H9 (cell line): ENCODE measurements at regions not wholly inside any gene's neighbourhood (a gene's known extent, or its start where the extent isn't known, plus 50 kb on each side); places are given as distances from the start of the nearest gene placed in this dataset.

Experiments used
- DNase-seq: peaks from one replicate; pipeline ENCODE4 v3.0.0-alpha.2; 2017
- H2AFZ ChIP-seq: one replicate; pipeline ENCODE4 v1.6.1; 2013; ENCODE audit warnings: mild to moderate bottlenecking, low read length, control low read depth, moderate library complexity
- H2AK5ac ChIP-seq: 2 replicates; pipeline ENCODE4 v1.6.1; 2013; ENCODE audit warnings: low read length, control low read depth, mixed read lengths; ENCODE audit not compliant: insufficient read length
- H2BK120ac ChIP-seq: one replicate; pipeline ENCODE4 v1.6.1; 2013; ENCODE audit warnings: low read depth, mild to moderate bottlenecking, low read length, control low read depth, inconsistent platforms; ENCODE audit not compliant: poor library complexity, severe bottlenecking
- H2BK12ac ChIP-seq: 2 replicates; pipeline ENCODE4 v1.6.1; 2013; ENCODE audit warnings: low read length, control low read depth, mixed read lengths, low read depth; ENCODE audit not compliant: insufficient read length
- H2BK15ac ChIP-seq: 2 replicates; pipeline ENCODE4 v1.6.1; 2013; ENCODE audit warnings: low read depth, low read length, control low read depth
- H2BK20ac ChIP-seq: one replicate; pipeline ENCODE4 v1.6.1; 2013; ENCODE audit warnings: low read depth, mild to moderate bottlenecking, low read length, control low read depth, inconsistent platforms; ENCODE audit not compliant: poor library complexity, severe bottlenecking
- H2BK5ac ChIP-seq: 2 replicates; pipeline ENCODE4 v1.6.1; 2013; ENCODE audit warnings: low read length, control low read depth, mixed read lengths; ENCODE audit not compliant: insufficient read length
- H3K14ac ChIP-seq: 2 replicates; pipeline ENCODE4 v1.6.1; 2013; ENCODE audit warnings: low read length, control low read depth; ENCODE audit not compliant: insufficient read depth
- H3K18ac ChIP-seq: 2 replicates; pipeline ENCODE4 v1.6.1; 2013; ENCODE audit warnings: low read depth, mild to moderate bottlenecking, mixed read lengths, low read length, control low read depth; ENCODE audit not compliant: insufficient read length
- H3K23ac ChIP-seq: 2 replicates; pipeline ENCODE4 v1.6.1; 2013; ENCODE audit warnings: low read length, control low read depth, mixed read lengths, low read depth; ENCODE audit not compliant: insufficient read length
- H3K23me2 ChIP-seq: 2 replicates; pipeline ENCODE4 v1.6.1; 2013; ENCODE audit warnings: low read depth, mild to moderate bottlenecking, mixed read lengths, low read length, control low read depth; ENCODE audit not compliant: insufficient read length, poor library complexity, severe bottlenecking
- H3K27ac ChIP-seq: 2 replicates; pipeline ENCODE4 v1.5.1; 2013; ENCODE audit warnings: low read length, control low read depth, mixed read lengths, low read depth; ENCODE audit not compliant: insufficient read length
- H3K27me3 ChIP-seq: 2 replicates; pipeline ENCODE4 v1.6.1; 2013; ENCODE audit warnings: low read length, control low read depth, inconsistent platforms; ENCODE audit not compliant: insufficient read depth
- H3K4ac ChIP-seq: 2 replicates; pipeline ENCODE4 v1.6.1; 2013; ENCODE audit warnings: low read depth, mild to moderate bottlenecking, control low read depth, inconsistent platforms, low read length, moderate library complexity
- H3K4me1 ChIP-seq: 2 replicates; pipeline ENCODE4 v1.6.1; 2013; ENCODE audit warnings: low read length, control low read depth, inconsistent platforms; ENCODE audit not compliant: insufficient read depth
- H3K4me2 ChIP-seq: 2 replicates; pipeline ENCODE4 v1.6.1; 2013; ENCODE audit warnings: low read length, control low read depth, mixed read lengths; ENCODE audit not compliant: insufficient read length, insufficient read depth
- H3K56ac ChIP-seq: 2 replicates; pipeline ENCODE4 v1.6.1; 2013; ENCODE audit warnings: low read depth, mild to moderate bottlenecking, mixed read lengths, low read length, control low read depth; ENCODE audit not compliant: insufficient read length
- H3K79me1 ChIP-seq: 2 replicates; pipeline ENCODE4 v1.6.1; 2013; ENCODE audit warnings: low read depth, mild to moderate bottlenecking, moderate library complexity, low read length, control low read depth, inconsistent platforms; ENCODE audit not compliant: insufficient read depth, poor library complexity, severe bottlenecking
- H3K79me2 ChIP-seq: 2 replicates; pipeline ENCODE4 v1.6.1; 2013; ENCODE audit warnings: low read length, control low read depth, inconsistent platforms; ENCODE audit not compliant: insufficient read depth
- H3K9ac ChIP-seq: 2 replicates; pipeline ENCODE4 v1.6.1; 2013; ENCODE audit warnings: low read length, control low read depth, mixed read lengths; ENCODE audit not compliant: insufficient read length; ENCODE audit errors: extremely low read depth
- H3K9me3 ChIP-seq: one replicate; pipeline ENCODE4 v1.6.1; 2013; ENCODE audit warnings: low read depth, low read length, inconsistent platforms; ENCODE audit not compliant: control insufficient read depth
- H3T11ph ChIP-seq: one replicate; pipeline ENCODE4 v1.6.1; 2013; ENCODE audit warnings: mild to moderate bottlenecking, low read length, control low read depth, inconsistent platforms
- H4K20me1 ChIP-seq: one replicate; pipeline ENCODE4 v1.6.1; 2013; ENCODE audit not compliant: control insufficient read depth, insufficient read length, insufficient read depth
- H4K5ac ChIP-seq: 2 replicates; pipeline ENCODE4 v1.6.1; 2013; ENCODE audit warnings: low read depth, mild to moderate bottlenecking, mixed read lengths, low read length, control low read depth; ENCODE audit not compliant: insufficient read length
- H4K8ac ChIP-seq: replicated peaks from 2 replicates; pipeline ENCODE4 v1.6.1; 2013; ENCODE audit warnings: low read length, control low read depth, mixed read lengths, low read depth; ENCODE audit not compliant: insufficient read length
- H4K91ac ChIP-seq: 2 replicates; pipeline ENCODE4 v1.6.1; 2013; ENCODE audit warnings: low read depth, mild to moderate bottlenecking, moderate library complexity, mixed read lengths, low read length, control low read depth; ENCODE audit not compliant: insufficient read length
- H3K27ac Mint-ChIP-seq, 3 experiments: 2 replicates in 2 of 3; 3 replicates in 1 of 3; pipeline ENCODE4 v1.8.0; 2020 to 2021; ENCODE audit warnings: mixed read lengths in 3 of 3, mild to moderate bottlenecking in 1 of 3, moderate library complexity in 1 of 3
- H3K27me3 Mint-ChIP-seq: 2 replicates; pipeline ENCODE4 v1.8.0; 2021; ENCODE audit warnings: low read depth, mild to moderate bottlenecking, moderate library complexity, mixed read lengths
- H3K36me3 Mint-ChIP-seq, 3 experiments: 2 replicates in 2 of 3; 3 replicates in 1 of 3; pipeline ENCODE4 v1.8.0; 2020 to 2021; ENCODE audit warnings: low read depth in 3 of 3, mixed read lengths in 3 of 3; ENCODE audit not compliant: insufficient read depth in 1 of 3
- H3K4me1 Mint-ChIP-seq, 2 experiments: 2 replicates each; pipeline ENCODE4 v1.8.0; 2020; ENCODE audit warnings: mixed read lengths in 2 of 2
- H3K4me3 Mint-ChIP-seq, 2 experiments: 2 replicates in 1 of 2; 3 replicates in 1 of 2; pipeline ENCODE4 v1.8.0; 2020 to 2021; ENCODE audit warnings: mild to moderate bottlenecking in 2 of 2, mixed read lengths in 2 of 2, moderate library complexity in 1 of 2
- H3K9me3 Mint-ChIP-seq, 2 experiments: 2 replicates in 1 of 2; 3 replicates in 1 of 2; pipeline ENCODE4 v1.8.0; 2020; ENCODE audit warnings: mild to moderate bottlenecking in 2 of 2, mixed read lengths in 2 of 2, moderate library complexity in 1 of 2
- WGBS: extraction: QIAGEN DNeasy Blood & Tissue Kit; methylation state at CpG from one replicate; pipeline ENCODE4 v1.1.7; 2013; ENCODE audit warnings: missing lambda C conversion rate, low lambda C conversion rate, mixed read lengths; ENCODE audit not compliant: insufficient read length; ENCODE audit errors: extremely low coverage; 5-methylcytosine and 5-hydroxymethylcytosine counted together
- TF ChIP-seq, protein P1 (sequence below): fragments of 200-600 bp; sonication (generic); conservative IDR thresholded peaks from 3 replicates; pipeline ENCODE4 v1.8.0; 2021; ENCODE audit warnings: antibody characterized with exemption, mild to moderate bottlenecking

DNA sequence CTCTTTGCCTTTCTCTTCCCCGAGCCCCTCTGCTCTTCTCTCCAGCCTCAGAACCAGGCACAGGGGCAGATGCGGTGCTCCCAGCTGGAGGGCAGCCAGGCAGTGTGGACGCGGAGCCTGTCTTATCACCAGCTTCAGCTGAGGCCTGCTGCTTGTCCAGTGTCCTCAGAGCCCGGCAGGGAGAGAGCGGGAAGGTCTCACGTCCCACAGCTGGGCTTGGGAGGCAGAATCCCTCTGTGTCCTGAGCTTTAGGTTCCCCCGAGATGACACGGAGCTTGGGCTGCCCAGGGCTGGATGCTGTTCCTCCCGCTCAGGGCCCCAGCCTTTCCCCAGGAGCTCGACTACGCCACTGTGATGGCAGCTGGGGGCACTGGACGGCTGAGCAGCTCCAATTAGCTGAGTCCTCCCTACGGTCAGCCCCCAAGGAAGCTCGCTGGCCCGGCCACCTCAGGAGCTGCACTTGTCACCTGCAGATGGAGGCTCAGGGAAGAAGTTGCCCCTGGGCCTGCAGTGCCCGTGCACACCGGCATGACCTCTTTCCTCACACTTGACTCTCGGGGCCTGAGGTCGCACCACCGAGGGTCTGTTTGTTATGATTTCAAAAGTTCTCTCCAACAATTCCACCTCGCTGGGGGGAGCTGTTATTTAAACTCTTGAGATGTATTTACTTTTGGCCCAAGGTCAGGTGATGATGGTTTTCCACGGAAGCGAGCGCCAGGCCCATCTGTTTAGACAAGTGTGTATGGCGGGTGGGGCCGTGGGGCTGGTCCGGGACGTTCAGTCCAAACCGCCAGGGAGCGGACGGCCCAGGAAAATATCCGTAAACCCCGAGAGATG lies 127.3 kb downstream of the SIK1 start:
- H3K27ac Mint-ChIP-seq = peak overlapping the region; percentile 3 to 90 (median 35); a peak in 3 of 7 replicates

More for the DNA sequence above, 127.3 kb downstream of the SIK1 start:
- peaks cover 0 to 2% of the 10 kb centered on the region in 2 experiments; a peak in 1 of 4 replicates for H3K4me1 Mint-ChIP-seq
- Histone ChIP-seq H3K79me1 (no peaks in the 10 kb centered on the region), H3K27me3 (no peaks in the 10 kb centered on the region), H3K4me1 (no peaks in the 10 kb centered on the region), H4K91ac (no peak overlapping the region), H2BK5ac (no peak overlapping the region), H3K14ac (no peak overlapping the region; the same call in 1 of the 2 replicates), H2BK12ac (no peak overlapping the region), H3K9me3 (no peaks in the 10 kb centered on the region), H3T11ph (no peak overlapping the region), H2BK15ac (no peak overlapping the region), H4K20me1 (no peaks in the 10 kb centered on the region), H4K5ac (no peak overlapping the region), H2AFZ (no peak overlapping the region), H3K4me2 (no peak overlapping the region), H3K4ac (no peak overlapping the region), H2AK5ac (no peak overlapping the region), H3K56ac (no peak overlapping the region), H3K9ac (no peak overlapping the region), H3K23ac (no peak overlapping the region), H2BK20ac (no peak overlapping the region), H3K18ac (no peak overlapping the region), H4K8ac (no peak overlapping the region), H3K27ac (no peak overlapping the region), H3K79me2 (no peaks in the 10 kb centered on the region), H3K23me2 (no peaks in the 10 kb centered on the region), H2BK120ac (no peak overlapping the region)
- no CpG with 5 or more reads among the region's 34 CpGs for WGBS
- H3K9me3 Mint-ChIP-seq = no peaks in the 10 kb centered on the region
- H3K27me3 Mint-ChIP-seq = no peaks in the 10 kb centered on the region
- no peaks in the 10 kb centered on the region for H3K36me3 Mint-ChIP-seq
- TF ChIP-seq, protein P1, sequence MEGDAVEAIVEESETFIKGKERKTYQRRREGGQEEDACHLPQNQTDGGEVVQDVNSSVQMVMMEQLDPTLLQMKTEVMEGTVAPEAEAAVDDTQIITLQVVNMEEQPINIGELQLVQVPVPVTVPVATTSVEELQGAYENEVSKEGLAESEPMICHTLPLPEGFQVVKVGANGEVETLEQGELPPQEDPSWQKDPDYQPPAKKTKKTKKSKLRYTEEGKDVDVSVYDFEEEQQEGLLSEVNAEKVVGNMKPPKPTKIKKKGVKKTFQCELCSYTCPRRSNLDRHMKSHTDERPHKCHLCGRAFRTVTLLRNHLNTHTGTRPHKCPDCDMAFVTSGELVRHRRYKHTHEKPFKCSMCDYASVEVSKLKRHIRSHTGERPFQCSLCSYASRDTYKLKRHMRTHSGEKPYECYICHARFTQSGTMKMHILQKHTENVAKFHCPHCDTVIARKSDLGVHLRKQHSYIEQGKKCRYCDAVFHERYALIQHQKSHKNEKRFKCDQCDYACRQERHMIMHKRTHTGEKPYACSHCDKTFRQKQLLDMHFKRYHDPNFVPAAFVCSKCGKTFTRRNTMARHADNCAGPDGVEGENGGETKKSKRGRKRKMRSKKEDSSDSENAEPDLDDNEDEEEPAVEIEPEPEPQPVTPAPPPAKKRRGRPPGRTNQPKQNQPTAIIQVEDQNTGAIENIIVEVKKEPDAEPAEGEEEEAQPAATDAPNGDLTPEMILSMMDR = no peak
- no peak for DNase-seq
- no peak overlapping the region for H3K4me3 Mint-ChIP-seq
